Endometrium (tissue), 2 donors: ENCODE measurements at regions not wholly inside any gene's neighbourhood (a gene's known extent, or its start where the extent isn't known, plus 50 kb on each side); places are given as distances from the start of the nearest gene placed in this dataset.

Experiments
- FAIRE-seq: peaks from 2 replicates; lab custom pipeline; 2012; peaks lifted over from hg19 to GRCh38; lab: Jason Lieb, UNC
- donor health status: control.
- donor health status: control.

GRCh38 chr2:238582159-238582558 lies 155.4 kb downstream of the ASB1 start:
- no peak for FAIRE-seq

DNA sequence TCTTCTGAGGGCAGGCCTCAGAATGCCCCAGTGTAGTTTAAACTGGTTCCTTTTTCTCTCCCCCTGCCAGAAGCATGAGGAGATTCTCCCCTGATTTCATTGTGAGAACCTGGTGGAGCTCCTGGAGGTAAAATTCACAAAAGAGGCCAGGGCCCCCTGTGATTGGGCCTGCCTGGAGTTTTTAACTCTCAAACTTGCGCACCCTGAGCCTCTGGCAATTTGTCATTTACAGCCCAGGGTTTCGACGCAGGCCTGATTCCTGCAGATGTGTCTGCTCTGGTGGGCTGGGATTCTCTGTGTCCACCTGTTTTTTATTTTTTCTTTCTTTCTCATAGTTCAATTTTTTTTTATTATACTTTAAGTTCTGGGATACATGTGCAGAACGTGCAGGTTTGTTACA lies 157.9 kb downstream of the ASB1 start:
- FAIRE-seq: no peak

DNA sequence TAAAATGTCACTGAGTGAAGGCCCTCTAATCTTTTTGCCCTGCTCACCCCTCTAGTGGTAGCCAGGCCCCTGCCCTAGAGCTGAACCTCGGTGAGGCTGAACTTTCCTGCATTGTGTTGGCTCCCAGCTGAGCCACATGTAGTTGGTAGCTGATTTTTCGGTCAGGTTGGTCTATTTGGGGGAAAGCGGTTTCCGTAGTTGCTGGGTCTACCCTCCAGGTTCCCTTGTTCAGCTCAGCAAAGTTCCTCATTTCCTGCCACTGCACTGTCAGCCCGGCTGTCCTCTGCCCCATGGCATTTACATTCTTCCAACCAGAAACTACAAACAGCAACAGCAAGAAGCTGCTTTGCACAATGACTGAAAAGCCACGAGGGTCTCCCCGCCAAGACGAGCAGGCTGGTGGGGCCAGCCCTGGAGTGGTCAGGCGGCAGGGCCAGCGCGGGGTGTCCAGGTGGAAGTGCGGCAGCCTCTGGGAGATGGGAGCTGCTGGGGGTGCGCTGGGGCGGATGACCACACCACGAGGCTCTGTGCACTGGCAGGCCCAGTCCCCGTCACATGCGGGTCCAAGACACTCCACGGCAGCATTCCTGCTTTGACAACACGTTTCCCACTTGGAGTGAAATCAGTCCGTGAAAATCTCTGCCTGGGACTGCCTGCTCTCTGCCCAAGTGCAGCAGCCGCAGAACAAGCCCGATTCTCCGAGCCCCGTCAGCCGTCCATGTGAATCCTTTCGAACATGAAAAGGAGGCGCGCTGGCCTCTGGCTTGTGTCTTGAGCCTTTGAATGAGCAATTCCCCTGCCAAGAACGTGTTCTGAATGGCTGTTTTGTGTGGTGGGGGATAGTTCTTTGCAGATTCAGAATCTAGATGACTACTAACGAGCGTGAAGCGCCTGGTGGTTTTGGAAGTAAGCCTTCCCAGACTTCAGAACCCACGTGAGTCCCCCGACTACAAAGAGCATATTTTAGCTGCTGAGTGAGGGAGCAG lies 159.4 kb downstream of the ASB1 start:
- FAIRE-seq: no peak

DNA sequence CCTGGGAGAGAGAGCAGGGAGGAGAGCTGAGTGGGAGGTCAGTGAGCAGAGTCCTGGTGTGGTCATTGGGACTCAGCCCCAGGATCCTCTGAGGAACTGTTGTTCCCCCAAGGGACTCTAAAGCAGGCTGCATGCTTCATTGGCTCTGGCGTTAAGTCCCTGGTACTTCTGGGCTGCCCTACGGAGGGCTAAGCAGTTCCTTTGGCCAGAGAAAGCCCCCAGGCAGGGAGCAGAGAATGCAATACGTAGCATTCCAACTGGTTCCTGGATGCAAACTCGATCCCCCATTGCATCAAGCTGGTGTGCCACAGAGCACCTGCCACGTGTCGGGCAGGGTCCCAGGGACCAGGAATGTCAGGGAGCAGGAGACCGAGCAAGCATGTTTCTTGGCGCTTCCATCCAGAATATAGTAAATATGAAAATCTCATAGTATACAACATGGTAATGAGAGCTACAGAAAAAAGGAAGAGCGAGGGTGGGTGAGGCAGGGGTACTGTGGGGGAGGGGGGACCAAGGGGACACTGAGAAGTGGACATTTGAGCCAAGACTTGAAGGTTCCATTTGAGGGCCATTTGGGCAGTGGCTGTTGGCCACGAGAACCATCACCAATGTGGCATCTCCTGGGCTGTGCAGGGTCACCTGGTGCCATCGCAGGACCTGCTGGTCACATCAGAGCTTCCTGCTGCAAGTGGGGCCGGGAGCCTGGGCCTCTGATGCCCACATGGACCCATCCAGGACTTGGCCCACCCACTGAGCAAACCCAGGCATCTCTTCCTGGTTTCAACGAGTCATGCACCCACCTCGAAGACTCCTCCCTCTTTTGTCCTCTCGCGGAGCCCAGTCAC lies 160.4 kb downstream of the ASB1 start:
- no peak for FAIRE-seq

DNA sequence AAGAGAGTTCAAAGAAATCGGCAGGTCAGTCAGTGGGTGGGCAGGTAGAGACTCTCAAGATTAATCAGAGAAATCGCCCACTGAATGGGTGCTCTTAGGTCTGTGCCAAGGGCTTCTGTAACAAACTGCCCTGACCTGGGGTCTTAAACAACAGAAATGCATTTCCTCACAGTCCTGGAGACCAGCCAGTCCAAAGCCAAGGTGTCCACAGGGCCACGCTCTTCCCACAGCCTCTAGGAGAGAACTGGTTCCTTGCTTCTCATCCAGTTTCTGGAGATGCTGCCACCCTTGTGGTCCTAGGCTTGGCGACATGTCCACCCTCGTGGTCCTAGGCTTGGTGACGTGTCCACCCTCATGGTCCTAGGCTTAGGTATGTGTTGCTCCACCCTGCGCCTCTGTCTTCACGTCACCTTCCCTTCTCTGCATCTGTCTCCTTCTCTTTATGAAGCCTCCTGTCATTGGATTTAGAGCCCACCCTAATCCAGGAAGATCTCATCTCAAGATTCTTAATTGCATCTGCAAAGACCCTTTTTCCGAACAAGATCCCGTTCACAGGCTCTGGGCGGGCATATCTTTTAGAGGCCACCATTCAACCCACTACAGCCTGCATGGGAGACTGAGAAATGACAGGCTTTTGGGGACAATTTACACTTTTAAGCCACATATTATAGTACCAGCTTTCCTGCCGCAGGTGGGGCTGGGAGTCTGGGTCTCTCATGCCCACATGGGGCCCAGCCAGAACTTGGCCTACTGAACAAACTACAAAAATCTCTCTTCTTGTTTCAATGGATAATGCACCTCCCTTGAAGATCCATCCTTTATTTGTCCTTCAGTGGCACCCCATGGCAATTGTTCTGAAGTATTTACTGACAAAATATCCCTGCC lies 161.3 kb downstream of the ASB1 start:
- FAIRE-seq: no peak

DNA sequence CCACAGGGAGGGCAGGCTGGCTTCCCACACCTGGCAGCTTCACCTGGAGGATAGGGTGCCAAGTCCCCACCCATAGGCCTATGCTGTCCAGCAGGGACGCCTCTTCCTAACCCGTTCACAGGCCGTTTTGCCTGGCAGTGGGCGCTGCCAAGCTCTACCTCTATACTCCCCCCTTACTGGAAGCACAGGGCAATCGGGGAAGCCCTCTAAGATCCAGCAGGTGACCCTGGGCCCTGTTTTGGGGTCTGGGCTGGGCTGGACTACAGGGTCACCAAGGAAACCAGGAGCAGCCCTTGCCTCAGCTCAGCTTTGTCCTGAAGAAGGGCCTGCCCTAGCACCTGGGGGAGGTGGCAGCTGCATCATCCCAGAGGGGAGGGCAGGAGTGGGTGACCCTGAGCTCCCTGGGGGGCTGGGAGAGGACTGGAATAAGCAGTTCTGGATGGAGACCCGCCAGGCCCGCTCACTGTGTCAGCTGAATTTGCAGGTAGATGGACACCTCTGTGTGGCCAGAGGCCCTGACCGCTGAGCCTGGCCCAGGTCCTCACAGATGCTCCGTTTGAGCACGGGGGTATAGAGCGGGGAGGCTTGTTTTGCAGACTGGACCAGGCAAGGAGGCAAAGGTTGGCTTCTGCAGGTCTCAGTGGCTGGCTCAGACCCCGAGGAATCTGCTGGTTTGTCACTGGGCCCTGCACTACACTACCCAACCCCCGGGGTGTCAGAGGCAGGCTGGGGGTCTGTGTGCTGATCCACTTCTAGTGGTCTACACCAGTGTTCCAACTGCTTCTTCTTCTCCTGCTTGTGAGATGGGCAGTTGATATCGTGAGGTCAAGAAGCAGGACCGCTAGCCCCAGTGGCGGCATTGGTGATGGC lies 163.1 kb downstream of the ASB1 start:
- FAIRE-seq: no peak

DNA sequence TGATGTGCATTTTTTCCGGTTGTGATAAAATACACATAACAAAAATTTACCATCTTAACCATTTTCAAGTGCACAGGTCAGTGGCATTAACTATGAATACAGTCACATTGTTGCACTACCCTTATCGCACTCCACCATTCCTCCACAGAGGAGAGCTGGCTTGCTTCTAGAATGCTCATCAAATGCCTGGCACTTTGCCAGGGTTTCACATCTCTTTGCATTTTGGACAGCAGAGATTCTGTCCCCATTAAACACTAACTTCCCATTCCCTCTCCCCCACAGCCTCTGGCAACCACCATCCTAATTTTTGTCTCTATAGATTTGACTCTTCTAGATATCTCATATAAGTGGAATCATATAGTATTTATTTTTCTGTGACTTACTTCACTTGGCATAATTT lies 165.0 kb downstream of the ASB1 start:
- FAIRE-seq: no peak

DNA sequence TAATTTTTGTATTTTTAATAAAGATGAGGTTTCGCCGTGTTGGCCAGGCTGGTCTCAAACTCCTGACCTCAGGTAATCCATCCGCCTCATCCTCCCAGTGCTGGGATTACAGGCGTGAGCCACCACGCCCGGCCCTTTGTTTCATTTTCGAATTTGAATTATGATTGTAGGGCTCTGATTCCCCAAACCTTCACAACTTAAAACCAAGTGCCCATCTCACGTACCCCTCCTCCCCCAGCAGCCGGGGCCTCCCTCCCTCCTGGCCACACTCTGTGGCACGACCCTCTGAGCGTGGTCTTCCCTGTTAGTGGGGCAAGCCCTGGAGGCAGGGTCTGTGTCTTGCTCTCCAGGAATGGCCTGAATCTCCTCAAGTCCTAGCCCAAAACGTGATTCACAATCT lies 166.5 kb downstream of the ASB1 start:
- FAIRE-seq: no peak

DNA sequence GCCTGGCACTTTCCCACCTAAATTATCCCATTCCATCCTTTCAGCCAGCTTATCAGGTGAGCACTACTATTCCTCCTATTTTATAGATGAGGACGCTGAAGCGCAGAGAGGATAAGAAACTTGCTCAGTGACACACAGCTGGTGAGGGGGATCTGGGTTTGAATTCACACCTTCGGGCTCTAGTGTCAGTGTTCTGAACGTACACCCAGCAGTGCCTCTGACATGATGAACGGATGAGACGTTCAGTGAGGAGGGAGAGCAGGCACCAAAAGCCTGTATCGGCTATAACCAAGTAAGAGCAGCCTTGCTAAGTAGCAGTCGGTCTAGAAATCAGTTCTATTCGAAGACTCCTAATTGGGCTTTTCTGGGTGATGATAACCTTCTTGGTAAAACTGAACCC lies 167.0 kb downstream of the ASB1 start:
- FAIRE-seq: no peak

DNA sequence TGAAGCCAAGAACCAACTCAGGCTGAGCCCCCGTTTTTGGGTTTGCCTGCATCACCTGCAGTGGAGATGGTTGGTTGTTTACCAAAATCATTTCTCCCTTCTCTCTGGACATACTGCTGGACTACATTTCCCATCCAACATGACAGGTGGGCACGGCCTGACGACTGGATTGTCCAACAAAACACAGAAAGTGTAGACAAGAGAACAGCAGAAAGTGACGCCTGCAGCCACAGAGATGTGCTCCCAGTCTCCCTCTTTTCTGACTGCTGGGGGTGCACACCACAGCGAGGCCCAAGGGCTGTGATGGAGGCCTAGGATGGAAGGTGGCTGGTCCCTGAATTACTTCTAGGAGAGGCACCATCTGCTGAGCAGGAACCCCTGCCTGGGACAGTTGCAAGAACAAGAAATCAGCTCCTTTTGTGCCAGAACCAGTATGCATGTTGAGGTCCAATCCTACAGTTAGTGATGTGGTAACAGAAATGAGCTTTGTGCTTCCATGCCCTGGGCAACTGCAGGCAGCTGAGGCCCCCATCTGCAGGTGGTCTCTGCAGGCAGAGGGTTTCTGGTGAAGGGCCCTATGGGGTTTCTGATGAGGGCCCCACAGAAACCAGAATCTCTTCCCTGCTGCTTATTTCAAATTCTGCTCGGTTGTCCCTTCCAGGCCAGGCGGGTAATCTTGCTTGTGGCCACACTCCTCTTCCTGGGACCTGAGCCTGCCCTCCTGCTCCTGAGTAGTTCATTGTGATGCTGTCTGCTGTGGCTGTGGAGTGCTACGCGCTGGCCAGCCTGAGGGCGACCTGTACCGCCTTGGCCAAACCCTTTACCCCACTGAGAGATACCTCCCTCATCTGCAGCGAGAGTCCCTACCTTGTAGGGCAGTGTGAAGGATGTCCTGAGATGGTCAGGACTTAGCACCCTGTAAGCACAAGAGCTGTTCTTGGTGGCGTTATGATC lies 168.3 kb downstream of the ASB1 start:
- FAIRE-seq: no peak

DNA sequence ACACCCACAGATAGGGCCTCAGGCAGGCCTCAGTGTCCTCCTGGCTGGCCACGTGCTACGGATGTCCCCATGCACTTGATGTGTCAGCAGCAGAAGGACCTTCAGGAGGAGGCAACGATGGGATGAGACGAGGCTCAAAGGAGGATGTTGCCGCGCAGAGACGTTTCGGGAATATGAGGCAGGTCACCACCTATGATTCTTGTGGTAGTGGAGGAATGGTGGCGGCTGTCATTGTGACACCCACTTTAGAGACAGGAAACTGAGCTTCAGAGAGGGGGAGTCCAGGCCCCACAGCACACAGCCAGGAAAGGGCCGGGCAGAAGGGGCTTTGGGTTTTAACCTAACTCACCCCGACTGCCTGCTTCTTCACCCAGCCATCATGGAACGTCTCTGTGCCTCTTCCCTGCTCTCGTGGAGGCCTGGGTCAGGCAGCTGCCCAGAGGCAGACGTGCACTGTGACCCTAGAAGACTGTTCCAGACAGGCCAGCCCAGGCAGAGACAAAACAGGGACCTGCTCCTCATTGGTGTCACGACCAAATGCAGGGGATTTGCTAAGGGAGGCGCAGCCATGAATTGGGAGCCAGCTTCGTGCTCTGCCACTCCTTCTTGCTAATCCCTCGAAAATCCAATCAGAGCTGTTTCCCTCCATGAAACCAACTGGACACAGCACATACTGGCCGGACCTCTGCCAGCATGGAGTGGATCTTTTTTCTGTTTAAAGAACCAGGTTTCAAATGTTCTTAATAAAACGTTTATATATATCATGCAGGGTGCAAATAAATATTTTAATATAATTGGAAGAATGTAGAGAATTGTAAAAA lies 169.2 kb downstream of the ASB1 start:
- no peak for FAIRE-seq

GRCh38 chr2:238596571-238597551 lies 170.1 kb downstream of the ASB1 start:
- FAIRE-seq: peak; percentile 91

- no peak for FAIRE-seq
These were observed 171.2 kb downstream of the ASB1 start for GRCh38 chr2:238597638-238598528.

- no peak for FAIRE-seq
These were observed 172.2 kb downstream of the ASB1 start for GRCh38 chr2:238598802-238599530.

DNA sequence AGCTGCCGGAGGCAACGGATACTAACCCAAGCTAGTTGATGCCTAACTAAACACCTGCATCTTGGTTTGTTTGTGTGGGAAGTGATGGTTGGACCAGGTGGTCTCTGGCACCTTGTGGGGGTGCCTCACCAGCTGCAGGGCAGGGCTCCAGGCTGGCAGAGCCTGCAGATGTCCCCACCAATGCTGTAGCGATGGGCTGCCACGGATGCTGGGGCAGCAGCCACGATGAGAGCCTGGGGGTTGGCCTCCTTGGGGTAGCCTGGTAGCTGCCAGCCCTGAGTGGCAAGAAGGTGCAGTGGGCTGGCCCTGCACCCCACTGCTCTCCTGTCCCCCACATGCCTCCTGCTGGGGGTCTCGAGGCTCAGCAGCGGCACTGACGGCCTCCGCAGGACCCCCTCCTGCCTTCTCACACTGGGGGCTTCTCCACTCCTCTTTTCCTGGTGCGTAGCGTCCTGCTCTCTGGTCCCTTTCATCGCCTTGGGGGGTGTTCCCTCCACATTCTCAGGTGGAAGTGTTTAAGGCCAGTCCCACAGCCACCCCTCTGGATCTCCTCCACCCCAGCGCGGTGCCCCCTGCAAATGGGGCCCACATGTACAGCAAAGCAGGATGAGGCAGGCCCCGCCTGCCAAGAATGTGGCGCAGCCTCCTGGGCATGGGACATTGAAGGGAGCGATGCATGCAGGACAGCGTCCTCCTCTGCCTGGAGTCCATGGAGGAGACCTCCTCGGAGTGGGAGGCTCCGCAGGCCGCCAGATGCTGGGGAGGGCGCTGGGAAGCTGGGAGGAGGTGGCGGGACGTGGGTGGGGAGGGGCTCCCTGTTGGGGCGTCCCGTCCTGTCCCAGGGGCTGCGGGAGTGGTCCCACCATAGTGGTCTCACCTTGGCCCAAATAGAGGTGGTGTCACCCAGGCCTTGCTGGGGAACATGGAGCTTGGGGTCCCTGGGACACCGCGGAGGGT lies 173.1 kb downstream of the ASB1 start:
- FAIRE-seq: no peak
